CD4-positive, alpha-beta memory T cell (primary cell): ENCODE measurements at regions not wholly inside any gene's neighbourhood (a gene's known extent, or its start where the extent isn't known, plus 50 kb on each side); places are given as distances from the start of the nearest gene placed in this dataset.

ENCODE experiments used
- CTCF ChIA-PET: fragments of 350-600 bp; sonication (Branson Sonifier 250); formaldehyde crosslinking; loops from one replicate; lab custom pipeline; 2021; ENCODE audit warnings: inconsistent platforms; ENCODE audit not compliant: partially characterized antibody; lab: Charles Lee
- POLR2A ChIA-PET: fragments of 350-600 bp; sonication (Branson Sonifier 250); formaldehyde crosslinking; loops from one replicate; lab custom pipeline; 2021; ENCODE audit not compliant: partially characterized antibody; lab: Charles Lee
- DNase-seq, 5 donors: peaks; one replicate each; pipeline versions ENCODE4 v3.0.0 to v3.0.0-alpha.2; 2020 to 2022; ENCODE audit warnings: mixed read lengths in 1 of 5
- H3K27ac ChIP-seq: one replicate; pipeline ENCODE4 v1.7.0; 2013; ENCODE audit warnings: low read depth, low read length
- H3K27me3 ChIP-seq: 2 replicates; pipeline ENCODE4 v1.7.0; 2013; ENCODE audit warnings: mild to moderate bottlenecking, low read length, moderate library complexity; ENCODE audit not compliant: insufficient read depth
- H3K36me3 ChIP-seq: 2 replicates; pipeline ENCODE4 v1.7.0; 2013; ENCODE audit warnings: mild to moderate bottlenecking, low read length, moderate library complexity; ENCODE audit not compliant: insufficient read depth
- H3K4me1 ChIP-seq: 2 replicates; pipeline ENCODE4 v1.7.0; 2013; ENCODE audit warnings: mild to moderate bottlenecking, low read length, moderate library complexity; ENCODE audit not compliant: insufficient read depth
- H3K4me3 ChIP-seq, 2 donors: one replicate each; pipeline ENCODE4 v1.7.0; 2013; ENCODE audit warnings: low read length in 2 of 2, mild to moderate bottlenecking in 1 of 2
- H3K9me3 ChIP-seq, 2 donors: one replicate each; pipeline ENCODE4 v1.7.0; 2013; ENCODE audit warnings: low read length in 2 of 2, control low read depth in 1 of 2; ENCODE audit not compliant: control insufficient read depth in 1 of 2
- H3K27ac Mint-ChIP-seq, 7 donors: one replicate each; pipeline ENCODE4 v1.8.0; 2020 to 2021; ENCODE audit warnings: mixed read lengths in 7 of 7, mild to moderate bottlenecking in 6 of 7, inconsistent platforms in 3 of 7, moderate library complexity in 3 of 7
- H3K27me3 Mint-ChIP-seq, 2 donors: one replicate each; pipeline ENCODE4 v1.8.0; 2020 to 2021; ENCODE audit warnings: mixed read lengths in 2 of 2
- H3K36me3 Mint-ChIP-seq, 2 donors: one replicate each; pipeline ENCODE4 v1.8.0; 2020 to 2021; ENCODE audit warnings: mixed read lengths in 2 of 2, inconsistent platforms in 1 of 2, mild to moderate bottlenecking in 1 of 2
- H3K4me1 Mint-ChIP-seq, 4 donors: one replicate each; pipeline ENCODE4 v1.8.0; 2020 to 2021; ENCODE audit warnings: mixed read lengths in 4 of 4, mild to moderate bottlenecking in 1 of 4
- H3K4me3 Mint-ChIP-seq, 8 donors: one replicate each; pipeline ENCODE4 v1.8.0; 2020 to 2021; ENCODE audit warnings: mixed read lengths in 8 of 8, mild to moderate bottlenecking in 7 of 8, moderate library complexity in 6 of 8, inconsistent platforms in 3 of 8
- H3K9me3 Mint-ChIP-seq, 8 donors: one replicate each; pipeline ENCODE4 v1.8.0; 2020 to 2021; ENCODE audit warnings: mixed read lengths in 8 of 8, mild to moderate bottlenecking in 5 of 8, inconsistent platforms in 3 of 8, moderate library complexity in 1 of 8
- intact Hi-C: fragments of 100-400 bp; cut with micrococcal nuclease; formaldehyde crosslinking; loops from one replicate; pipeline ENCODE4 v1.15.1; 2023

DNA sequence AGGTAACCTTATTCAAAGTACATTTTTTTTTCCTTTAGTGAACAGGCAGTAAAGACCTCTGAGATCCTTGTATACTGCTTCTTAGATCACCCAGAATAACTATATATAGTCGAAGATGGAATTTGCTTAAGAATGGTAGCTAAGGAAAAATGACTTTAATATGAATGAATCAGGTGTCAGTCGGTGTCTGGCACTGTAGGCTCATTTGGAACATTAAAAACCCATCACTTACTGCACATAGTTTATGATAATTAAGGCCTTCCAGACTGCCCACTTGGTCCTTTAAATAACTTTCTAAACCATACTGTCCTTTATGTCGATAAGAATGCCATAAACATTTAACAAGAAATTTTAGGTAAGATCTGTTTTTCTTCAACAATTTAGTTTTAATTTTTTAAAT is 981.8 kb downstream of the ROBO2 start:
- Histone ChIP-seq H3K9me3 (no peaks in the 10 kb centered on the region), H3K36me3 (no peaks in the 10 kb centered on the region), H3K4me3 (no peak overlapping the region), H3K4me1 (no peaks in the 10 kb centered on the region), H3K27ac (no peak overlapping the region), H3K27me3 (no peaks in the 10 kb centered on the region)
- H3K4me1 Mint-ChIP-seq = no peaks in the 10 kb centered on the region
- no peak overlapping the region for H3K27ac Mint-ChIP-seq
- no peaks in the 10 kb centered on the region for H3K36me3 Mint-ChIP-seq
- DNase-seq = no peak
- CTCF ChIA-PET = no interaction called here
- H3K9me3 Mint-ChIP-seq = peaks cover 3 to 23% (median 10%) of the 10 kb centered on the region in 8 donors
- intact Hi-C loops = no loop called here
- POLR2A ChIA-PET = no interaction called here
- H3K27me3 Mint-ChIP-seq = no peaks in the 10 kb centered on the region
- H3K4me3 Mint-ChIP-seq = no peak overlapping the region

DNA sequence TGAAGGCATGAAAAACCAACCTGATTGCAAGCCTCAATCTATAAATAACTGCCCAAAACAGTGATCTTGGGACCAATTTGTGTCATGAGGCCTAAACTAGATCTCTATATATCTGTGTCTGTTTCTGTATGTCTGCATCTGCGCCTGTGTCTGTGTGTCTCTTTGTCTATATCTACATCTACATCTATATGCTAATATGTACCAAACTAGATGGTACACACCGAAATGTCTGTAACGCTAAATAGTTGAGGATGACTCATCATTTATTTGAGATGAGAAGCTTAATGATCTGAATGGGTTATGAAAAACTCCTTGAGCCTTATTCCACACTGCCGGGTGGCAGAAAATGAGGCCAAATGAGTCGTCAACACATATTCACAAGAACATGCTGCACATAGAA is 982.3 kb downstream of the ROBO2 start:
- Mint-ChIP-seq H3K4me3 (no peak overlapping the region), H3K36me3 (no peaks in the 10 kb centered on the region), H3K4me1 (no peaks in the 10 kb centered on the region), H3K27ac (no peak overlapping the region), H3K9me3 (peaks cover 3 to 23% (median 10%) of the 10 kb centered on the region in 8 donors), H3K27me3 (no peaks in the 10 kb centered on the region)
- no peaks in the 10 kb centered on the region for H3K36me3 ChIP-seq
- no peak for DNase-seq
- intact Hi-C loops = no loop called here
- CTCF ChIA-PET = no interaction called here
- no peaks in the 10 kb centered on the region for H3K4me1 ChIP-seq
- no peak overlapping the region for H3K27ac ChIP-seq
- H3K4me3 ChIP-seq = no peak overlapping the region
- H3K9me3 ChIP-seq = no peaks in the 10 kb centered on the region
- POLR2A ChIA-PET = no interaction called here
- no peaks in the 10 kb centered on the region for H3K27me3 ChIP-seq

DNA sequence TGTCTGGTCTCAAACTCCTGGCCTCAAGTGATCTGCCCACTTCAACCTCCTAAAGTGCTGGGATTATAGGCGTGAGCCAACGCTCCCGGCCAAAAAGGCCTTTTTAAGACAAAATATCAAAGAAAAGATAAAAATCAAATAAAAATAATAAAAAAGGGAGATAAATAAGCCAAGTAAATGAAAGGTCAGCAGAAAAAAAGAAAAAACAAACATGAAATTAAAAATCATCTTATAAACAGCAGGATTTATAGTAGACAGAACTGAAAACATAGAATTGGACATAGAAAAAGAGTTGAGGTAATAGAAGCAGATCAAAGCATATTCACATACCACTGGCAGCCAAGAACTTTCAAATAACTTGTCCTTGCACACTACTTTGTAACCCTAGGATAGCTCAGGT is 983.4 kb downstream of the ROBO2 start:
- Histone ChIP-seq H3K9me3 (no peaks in the 10 kb centered on the region), H3K4me3 (no peak overlapping the region), H3K27me3 (no peaks in the 10 kb centered on the region), H3K36me3 (no peaks in the 10 kb centered on the region), H3K4me1 (no peaks in the 10 kb centered on the region), H3K27ac (no peak overlapping the region)
- DNase-seq = no peak
- CTCF ChIA-PET = no interaction called here
- Mint-ChIP-seq H3K27ac (no peak overlapping the region), H3K4me1 (no peaks in the 10 kb centered on the region), H3K27me3 (no peaks in the 10 kb centered on the region), H3K36me3 (no peaks in the 10 kb centered on the region), H3K4me3 (no peak overlapping the region), H3K9me3 (peaks cover 3 to 22% (median 10%) of the 10 kb centered on the region in 8 donors)
- intact Hi-C loops = no loop called here
- POLR2A ChIA-PET = no interaction called here

DNA sequence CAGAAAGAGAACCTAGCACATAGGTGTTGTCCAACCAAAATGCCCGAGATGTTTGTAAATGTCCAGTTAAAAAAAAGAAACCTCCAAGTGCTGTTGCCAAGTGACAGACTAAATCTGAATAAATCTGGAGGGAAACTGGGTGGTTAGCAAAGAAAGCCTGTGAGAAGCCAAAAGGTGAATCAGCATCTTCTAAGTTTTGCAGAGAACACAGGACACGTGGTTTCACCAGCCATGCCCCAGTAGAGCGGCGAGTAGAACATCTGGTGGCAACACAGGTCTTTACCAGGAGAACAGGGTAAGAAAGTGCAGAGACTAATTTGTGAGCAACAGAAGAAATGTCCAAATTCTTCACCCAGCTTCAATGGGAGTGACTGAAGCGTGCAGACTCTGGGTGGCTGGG is 986.0 kb downstream of the ROBO2 start:
- H3K4me1 ChIP-seq = no peaks in the 10 kb centered on the region
- H3K36me3 ChIP-seq = no peaks in the 10 kb centered on the region
- no peaks in the 10 kb centered on the region for H3K4me1 Mint-ChIP-seq
- no peaks in the 10 kb centered on the region for H3K36me3 Mint-ChIP-seq
- H3K27me3 ChIP-seq = no peaks in the 10 kb centered on the region
- H3K4me3 ChIP-seq = no peak overlapping the region
- H3K27ac Mint-ChIP-seq = no peak overlapping the region
- H3K9me3 ChIP-seq = no peaks in the 10 kb centered on the region
- H3K27me3 Mint-ChIP-seq = no peaks in the 10 kb centered on the region
- ChIA-PET POLR2A (no interaction called here), CTCF (no interaction called here)
- intact Hi-C loops = no loop called here
- no peak for DNase-seq
- no peak overlapping the region for H3K4me3 Mint-ChIP-seq
- peaks cover 2 to 22% (median 11%) of the 10 kb centered on the region in 8 donors for H3K9me3 Mint-ChIP-seq
- H3K27ac ChIP-seq = no peak overlapping the region

DNA sequence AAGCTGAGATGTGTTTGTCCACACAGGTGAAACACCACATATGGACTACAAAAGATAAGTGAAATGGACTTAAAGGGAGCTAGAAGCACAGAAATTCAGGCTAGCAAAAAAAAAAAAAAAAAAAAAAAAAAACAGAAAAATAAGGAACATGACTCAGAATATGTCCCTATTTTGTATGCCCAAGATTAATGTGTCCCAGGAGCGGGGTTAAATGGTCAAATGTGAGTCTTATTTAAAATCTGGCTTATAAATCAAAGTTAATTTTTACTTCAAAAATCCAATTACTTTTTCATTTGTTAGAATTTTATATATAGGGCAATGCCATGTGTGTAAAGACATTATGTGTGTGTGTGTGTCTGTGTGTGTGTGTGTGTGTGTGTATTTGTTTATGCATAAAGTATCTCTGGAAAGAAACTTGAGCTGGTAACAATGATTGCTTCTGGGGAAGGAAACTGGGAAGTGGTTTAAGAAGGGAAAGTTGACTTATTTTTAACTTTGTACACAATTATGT is 986.5 kb downstream of the ROBO2 start:
- H3K36me3 Mint-ChIP-seq = no peaks in the 10 kb centered on the region
- Histone ChIP-seq H3K27me3 (no peaks in the 10 kb centered on the region), H3K27ac (no peak overlapping the region), H3K36me3 (no peaks in the 10 kb centered on the region), H3K4me3 (no peak overlapping the region), H3K4me1 (no peaks in the 10 kb centered on the region), H3K9me3 (no peaks in the 10 kb centered on the region)
- no peak overlapping the region for H3K27ac Mint-ChIP-seq
- H3K4me1 Mint-ChIP-seq = no peaks in the 10 kb centered on the region
- intact Hi-C loops = no loop called here
- H3K9me3 Mint-ChIP-seq = peaks cover 2 to 22% (median 11%) of the 10 kb centered on the region in 8 donors
- H3K4me3 Mint-ChIP-seq = no peak overlapping the region
- DNase-seq = no peak
- H3K27me3 Mint-ChIP-seq = no peaks in the 10 kb centered on the region
- POLR2A ChIA-PET = no interaction called here
- CTCF ChIA-PET = no interaction called here

DNA sequence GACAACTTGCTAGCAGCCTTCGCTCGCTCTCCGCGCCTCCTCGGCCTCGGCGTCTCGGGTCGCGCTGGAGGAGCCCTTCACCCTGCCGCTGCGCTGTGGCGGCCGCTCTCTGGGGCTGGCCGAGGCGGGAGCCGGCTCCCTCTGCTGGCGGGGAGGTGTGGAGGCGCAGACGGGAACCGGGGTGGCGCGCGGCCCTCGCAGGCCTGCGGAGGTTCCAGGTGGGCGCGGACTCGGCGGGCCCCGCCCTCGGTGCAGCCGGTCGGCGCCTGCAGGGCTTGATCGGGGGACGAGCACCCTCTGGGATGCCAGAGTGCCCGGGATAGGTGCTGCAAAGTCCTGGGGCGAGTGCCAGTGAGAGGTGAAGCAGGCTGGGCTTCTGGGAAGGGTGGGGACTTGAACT is 989.9 kb downstream of the ROBO2 start:
- Histone ChIP-seq H3K4me3 (no peak overlapping the region), H3K36me3 (no peaks in the 10 kb centered on the region), H3K9me3 (no peaks in the 10 kb centered on the region), H3K27me3 (no peaks in the 10 kb centered on the region), H3K4me1 (no peaks in the 10 kb centered on the region), H3K27ac (no peak overlapping the region)
- intact Hi-C loops = no loop called here
- Mint-ChIP-seq H3K27me3 (no peaks in the 10 kb centered on the region), H3K4me1 (no peaks in the 10 kb centered on the region), H3K36me3 (no peaks in the 10 kb centered on the region), H3K4me3 (no peak overlapping the region), H3K9me3 (peaks cover 3 to 24% (median 13%) of the 10 kb centered on the region in 8 donors), H3K27ac (no peak overlapping the region)
- POLR2A ChIA-PET = no interaction called here
- CTCF ChIA-PET = no interaction called here
- DNase-seq = no peak

DNA sequence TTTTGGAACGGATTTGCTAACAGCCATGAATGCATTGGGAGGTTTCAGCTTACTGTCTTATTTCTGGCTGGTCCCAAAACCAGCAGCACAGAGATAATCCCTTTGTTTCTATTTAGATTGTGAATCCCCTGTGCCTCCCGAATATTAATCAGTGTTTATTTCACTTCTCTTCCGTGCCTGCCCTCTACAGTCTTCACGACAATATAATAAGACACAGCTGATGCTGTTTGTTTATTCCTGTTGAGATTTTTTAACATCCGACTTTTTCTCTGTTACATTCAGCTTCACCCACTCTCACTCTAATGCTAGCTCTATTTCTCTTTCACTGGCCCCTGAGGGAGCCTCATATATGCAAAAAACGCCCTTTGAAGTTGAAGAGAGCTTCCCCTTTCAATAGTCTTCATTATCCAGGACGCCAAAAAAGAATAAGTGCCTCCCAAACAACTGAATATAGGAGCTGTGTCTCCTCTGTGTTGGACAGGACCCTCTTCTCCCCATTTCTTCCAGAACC is 995.3 kb downstream of the ROBO2 start:
- H3K27me3 ChIP-seq = no peaks in the 10 kb centered on the region
- no peaks in the 10 kb centered on the region for H3K36me3 Mint-ChIP-seq
- intact Hi-C loops = no loop called here

DNA sequence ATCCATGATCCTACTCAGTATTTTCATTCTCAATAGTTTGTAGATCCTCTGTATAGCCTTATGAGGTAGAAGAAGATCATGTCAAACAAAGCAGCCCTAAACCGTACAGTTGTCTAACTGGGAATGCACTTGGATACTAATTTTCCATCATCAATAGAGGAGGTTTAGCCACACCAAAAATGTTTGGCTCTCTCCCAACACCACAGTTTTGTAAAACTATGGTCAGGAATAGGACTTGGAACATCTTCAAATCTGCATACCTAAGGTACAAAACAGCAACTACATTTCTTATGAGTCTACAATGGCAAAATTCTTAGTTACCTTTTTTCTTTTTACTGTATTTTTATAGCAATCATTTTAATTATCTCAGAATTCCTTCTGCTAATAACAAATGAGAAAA is 1001.6 kb downstream of the ROBO2 start:
- no peaks in the 10 kb centered on the region for H3K27me3 ChIP-seq
- intact Hi-C loops = no loop called here
- H3K4me1 ChIP-seq = no peaks in the 10 kb centered on the region
- H3K27ac ChIP-seq = no peak overlapping the region
- Mint-ChIP-seq H3K9me3 (peaks cover 2 to 15% (median 10%) of the 10 kb centered on the region in 8 donors), H3K4me1 (no peaks in the 10 kb centered on the region), H3K27me3 (no peaks in the 10 kb centered on the region), H3K27ac (no peak overlapping the region), H3K4me3 (no peak overlapping the region), H3K36me3 (no peaks in the 10 kb centered on the region)
- no peaks in the 10 kb centered on the region for H3K36me3 ChIP-seq
- ChIA-PET CTCF (no interaction called here), POLR2A (no interaction called here)
- H3K9me3 ChIP-seq = no peaks in the 10 kb centered on the region
- no peak for DNase-seq
- no peak overlapping the region for H3K4me3 ChIP-seq

More for the DNA sequence above, 995.3 kb downstream of the ROBO2 start:
- Mint-ChIP-seq H3K27ac (no peak overlapping the region), H3K9me3 (peaks cover 0 to 22% (median 11%) of the 10 kb centered on the region in 8 donors), H3K4me3 (no peak overlapping the region), H3K4me1 (no peaks in the 10 kb centered on the region), H3K27me3 (no peaks in the 10 kb centered on the region)
- Histone ChIP-seq H3K9me3 (no peaks in the 10 kb centered on the region), H3K36me3 (no peaks in the 10 kb centered on the region), H3K4me3 (no peak overlapping the region), H3K4me1 (no peaks in the 10 kb centered on the region), H3K27ac (no peak overlapping the region)
- ChIA-PET POLR2A (no interaction called here), CTCF (no interaction called here)
- no peak for DNase-seq
